ENCODE measurements at regions not wholly inside any gene's neighbourhood (a gene's known extent, or its start where the extent isn't known, plus 50 kb on each side); places are given as distances from the start of the nearest gene placed in this dataset.

GRCh38 chr2:2795438-2796091, 464.5 kb upstream of the MYT1L start:
- no peak overlapping the region for H3K4me3 ChIP-seq (ENCODE audit: low read depth, low read length)
- DNase-seq (ENCODE audit: low read depth) = no peak
- TF ChIP-seq CTCF (IDR thresholded peaks at IDR 0.05; ENCODE audit: insufficient read depth, low read length) = no peak

- TF ChIP-seq CTCF (IDR thresholded peaks at IDR 0.05; ENCODE audit: insufficient read depth, low read length) = no peak
- no peak overlapping the region for H3K4me3 ChIP-seq (ENCODE audit: low read depth, low read length)
- DNase-seq (ENCODE audit: low read depth) = no peak
Observed at GRCh38 chr2:2793925-2794560, 463.0 kb upstream of the MYT1L start.

GRCh38 chr2:2793514-2793913, 462.4 kb upstream of the MYT1L start:
- TF ChIP-seq CTCF (IDR thresholded peaks at IDR 0.05; ENCODE audit: insufficient read depth, low read length) = no peak
- DNase-seq (ENCODE audit: low read depth) = no peak
- H3K4me3 ChIP-seq (ENCODE audit: low read depth, low read length) = no peak overlapping the region

GRCh38 chr2:2791606-2792005, 460.5 kb upstream of the MYT1L start:
- no peak overlapping the region for H3K4me3 ChIP-seq (ENCODE audit: low read depth, low read length)
- TF ChIP-seq CTCF (IDR thresholded peaks at IDR 0.05; ENCODE audit: insufficient read depth, low read length) = no peak
- DNase-seq (ENCODE audit: low read depth) = no peak

- H3K4me3 ChIP-seq (ENCODE audit: low read depth, low read length) = no peak overlapping the region
- DNase-seq (ENCODE audit: low read depth) = no peak
- TF ChIP-seq CTCF (IDR thresholded peaks at IDR 0.05; ENCODE audit: insufficient read depth, low read length) = no peak
Observed at GRCh38 chr2:2791031-2791430, 460.0 kb upstream of the MYT1L start.

- no peak for DNase-seq (ENCODE audit: low read depth)
- no peak for TF ChIP-seq CTCF (IDR thresholded peaks at IDR 0.05; ENCODE audit: insufficient read depth, low read length)
Observed at GRCh38 chr2:2788076-2788475, 457.0 kb upstream of the MYT1L start.

More at GRCh38 chr2:2788076-2788475, 457.0 kb upstream of the MYT1L start:
- H3K4me3 ChIP-seq (ENCODE audit: low read depth, low read length) = no peak overlapping the region

All from fibroblast of the aortic adventitia (primary cell).